Fibroblast of upper back skin (primary cell): ENCODE measurements at regions not wholly inside any gene's neighbourhood (a gene's known extent, or its start where the extent isn't known, plus 50 kb on each side); places are given as distances from the start of the nearest gene placed in this dataset.
"Not testable (repeated sequence)": the region's sequence is repeated elsewhere in the genome, so short reads cannot be mapped to it uniquely, and the experiment has no call there.

Experiments used
- DNase-seq: peaks from one replicate; pipeline ENCODE4 v3.0.0-alpha.2; 2013

DNA sequence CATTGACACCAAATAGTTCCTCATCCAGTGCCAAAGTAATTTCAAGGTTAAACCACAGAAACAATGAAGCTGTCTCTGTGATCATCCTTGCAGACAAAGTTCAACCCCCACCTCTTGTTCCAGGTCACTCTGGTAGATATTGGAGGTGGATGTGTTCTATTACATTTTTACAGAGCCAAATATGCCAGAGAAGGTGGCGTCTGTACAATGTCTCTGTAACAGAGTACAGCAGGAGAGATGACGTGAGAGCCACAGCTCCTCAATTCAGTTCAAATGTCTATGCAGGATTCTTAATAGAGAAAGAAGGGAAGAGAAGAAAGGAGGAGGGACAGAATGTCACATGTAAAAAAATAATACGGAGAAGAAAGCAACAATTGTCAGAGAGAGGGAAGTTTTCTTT, 268.3 kb upstream of the OR4E1 start:
- no peak for DNase-seq

DNA sequence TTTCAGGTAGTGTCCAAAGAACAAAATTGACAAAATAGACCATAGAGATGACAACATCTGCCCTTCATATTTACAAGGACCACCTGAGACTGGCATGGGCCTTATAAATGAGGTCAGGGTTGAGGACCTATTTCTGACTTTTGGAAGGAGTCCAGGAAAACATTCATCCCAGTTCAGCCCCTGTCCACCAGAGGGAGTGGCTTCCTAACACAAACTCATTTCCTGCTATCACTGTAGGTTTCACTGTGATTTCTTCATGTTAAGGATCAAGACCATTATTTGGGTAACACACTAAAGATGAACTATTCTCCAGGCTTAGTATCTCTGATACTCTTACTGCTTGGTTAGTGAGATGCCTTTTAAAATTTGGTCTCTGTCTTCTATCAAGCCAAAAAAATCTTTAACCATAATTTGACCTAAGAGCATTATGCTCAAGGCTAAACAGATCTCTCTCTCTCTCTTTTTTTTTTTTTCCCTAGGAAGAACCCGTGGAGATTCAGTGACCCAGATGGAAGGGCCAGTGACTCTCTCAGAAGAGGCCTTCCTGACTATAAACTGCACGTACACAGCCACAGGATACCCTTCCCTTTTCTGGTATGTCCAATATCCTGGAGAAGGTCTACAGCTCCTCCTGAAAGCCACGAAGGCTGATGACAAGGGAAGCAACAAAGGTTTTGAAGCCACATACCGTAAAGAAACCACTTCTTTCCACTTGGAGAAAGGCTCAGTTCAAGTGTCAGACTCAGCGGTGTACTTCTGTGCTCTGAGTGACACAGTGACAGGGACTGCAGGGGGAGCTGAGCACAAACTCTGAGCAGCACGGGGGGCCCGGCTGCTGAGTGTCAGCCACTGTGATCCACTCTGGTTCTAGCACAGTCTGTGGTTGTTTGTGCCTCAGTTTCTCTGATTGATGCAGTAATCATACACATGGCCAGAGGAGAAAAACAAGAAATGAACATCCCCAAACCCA, 267.6 kb upstream of the OR4E1 start:
- DNase-seq = peak; percentile 1

DNA sequence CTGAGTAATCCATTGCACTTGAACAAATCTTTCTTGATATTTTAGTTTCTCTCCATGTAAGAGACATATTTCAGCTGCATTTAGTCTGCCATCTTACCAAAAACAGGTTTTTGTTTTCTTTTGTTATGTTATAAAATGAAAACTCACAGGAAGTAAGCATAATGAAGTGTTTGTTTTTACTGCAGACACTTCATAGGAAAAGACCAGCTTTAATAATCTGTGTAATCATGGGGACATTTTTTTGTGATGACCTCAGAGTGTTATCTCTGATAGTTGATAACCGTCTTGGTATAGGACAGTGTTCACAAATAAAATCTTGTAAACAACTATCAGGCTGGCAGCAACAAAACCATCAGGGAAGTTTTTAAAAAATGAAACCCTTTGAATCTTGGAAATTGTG, 266.2 kb upstream of the OR4E1 start:
- no peak for DNase-seq

DNA sequence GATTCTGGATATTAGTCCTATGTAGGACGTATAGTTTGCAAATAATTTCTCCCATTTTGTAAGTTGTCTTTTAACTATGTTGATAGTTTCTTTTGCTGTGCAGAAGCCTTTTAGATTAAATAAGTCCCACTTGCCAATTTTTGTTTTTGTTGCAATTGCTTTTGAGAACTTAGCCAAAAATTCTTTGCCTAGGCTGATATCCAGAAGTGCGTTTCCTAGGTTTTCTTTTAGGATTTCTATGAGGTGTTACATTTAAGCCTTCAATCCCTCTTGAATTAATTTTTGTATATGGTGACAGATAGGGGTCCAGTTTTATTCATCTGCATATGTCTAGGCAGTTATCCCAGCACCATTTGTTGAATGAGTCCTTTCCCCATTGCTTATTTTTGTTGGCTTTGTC, 264.4 kb upstream of the OR4E1 start:
- no peak for DNase-seq

DNA sequence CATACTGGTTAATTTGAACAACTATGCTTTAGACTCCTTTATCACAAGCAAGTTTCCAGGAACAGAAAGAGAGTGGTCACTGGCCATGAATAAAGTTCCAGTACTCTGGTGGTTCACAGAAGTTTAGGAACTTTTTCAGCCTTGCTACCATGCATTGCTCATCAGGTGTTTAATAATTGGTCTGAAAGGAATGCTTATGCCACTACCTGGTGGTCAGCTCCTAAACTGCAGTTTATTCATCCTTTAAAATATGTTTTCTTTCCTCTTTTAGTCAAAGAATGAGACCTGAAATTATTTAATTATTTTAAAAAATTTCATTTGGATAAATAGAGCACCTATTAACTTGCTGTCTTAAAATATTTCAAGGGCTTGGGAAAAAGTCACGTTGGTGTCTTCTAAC, 260.1 kb upstream of the OR4E1 start:
- no peak for DNase-seq

DNA sequence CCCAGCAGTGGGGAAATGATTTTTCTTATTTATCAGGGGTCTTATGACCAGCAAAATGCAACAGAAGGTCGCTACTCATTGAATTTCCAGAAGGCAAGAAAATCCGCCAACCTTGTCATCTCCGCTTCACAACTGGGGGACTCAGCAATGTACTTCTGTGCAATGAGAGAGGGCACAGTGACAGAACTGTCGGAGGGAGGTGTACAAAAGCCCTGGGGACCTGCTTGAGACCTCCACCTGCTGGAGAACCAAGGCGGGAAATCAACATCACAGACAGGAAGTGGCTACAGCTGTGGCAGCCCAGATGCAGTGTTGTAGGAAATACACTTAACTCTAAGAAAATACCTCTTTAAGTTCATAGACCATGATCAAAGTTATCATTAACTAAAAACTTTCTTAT, 250.9 kb upstream of the OR4E1 start:
- DNase-seq = no peak

DNA sequence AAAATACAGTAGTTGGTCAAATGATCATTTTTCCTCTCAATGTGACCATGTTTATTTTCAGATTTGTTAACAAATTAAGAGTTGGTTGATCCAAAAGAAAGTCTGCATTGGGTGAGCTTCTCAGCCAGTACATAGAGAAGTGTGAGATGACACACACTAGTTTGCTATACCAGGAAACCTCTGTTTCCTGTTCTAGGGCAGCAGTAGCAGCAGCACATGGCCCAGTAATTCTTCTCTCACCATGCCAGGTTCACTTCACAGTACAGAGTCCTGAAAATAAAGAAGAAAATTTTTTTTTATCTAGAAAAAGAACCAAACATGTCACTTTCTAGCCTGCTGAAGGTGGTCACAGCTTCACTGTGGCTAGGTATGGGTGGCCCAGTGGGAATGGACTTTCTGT, 250.2 kb upstream of the OR4E1 start:
- DNase-seq = no peak

DNA sequence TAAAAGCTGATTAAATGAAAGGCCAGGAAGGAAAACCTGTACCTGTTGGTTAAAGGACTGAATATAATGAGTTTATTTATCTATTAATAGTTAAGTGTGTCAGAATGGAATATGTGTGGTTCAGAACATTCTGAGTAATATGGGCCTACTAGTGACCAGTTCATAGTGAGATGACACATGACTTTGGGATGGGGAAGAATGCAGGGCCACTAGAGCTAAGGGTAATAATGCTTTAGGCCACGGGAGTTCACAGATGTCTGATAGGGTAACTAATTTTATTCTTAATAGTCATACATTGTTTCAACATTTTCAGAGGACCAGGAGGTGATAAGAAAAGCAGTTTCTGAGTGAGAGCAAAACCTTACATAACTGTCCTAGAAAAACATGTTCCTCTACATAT, 247.8 kb upstream of the OR4E1 start:
- no peak for DNase-seq

DNA sequence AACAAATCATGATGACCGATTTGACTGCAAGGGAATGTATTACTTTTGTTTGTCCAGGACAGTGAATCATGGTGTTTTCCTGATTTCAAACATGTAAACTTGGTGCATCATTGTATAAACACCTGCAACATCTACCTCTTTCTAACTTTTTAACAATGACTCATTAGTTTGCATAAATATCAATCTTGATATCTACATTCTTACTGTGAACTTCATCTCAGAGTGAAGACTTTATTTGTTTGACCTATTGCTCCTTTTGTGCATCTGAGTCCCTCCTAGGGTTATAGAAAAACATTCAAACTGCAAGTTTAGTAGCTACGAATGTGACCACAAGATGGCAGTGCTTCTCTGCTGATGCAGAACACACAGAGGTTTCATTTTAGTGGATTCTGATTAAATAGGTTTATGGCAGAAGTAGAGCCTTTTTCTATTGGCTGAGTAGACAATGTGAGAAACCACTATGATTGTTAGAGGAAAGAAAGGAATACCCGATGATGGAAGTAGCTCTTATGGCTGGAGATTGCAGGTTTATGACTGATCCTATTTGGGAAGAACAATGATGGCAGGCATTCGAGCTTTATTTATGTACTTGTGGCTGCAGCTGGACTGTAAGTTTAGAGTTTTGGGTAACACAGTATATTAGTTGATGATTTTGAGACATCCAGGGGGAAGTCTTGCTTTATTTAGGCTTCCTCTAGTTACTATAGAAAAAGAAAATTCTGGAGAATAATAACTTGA, 244.2 kb upstream of the OR4E1 start:
- DNase-seq = peak; percentile 25

DNA sequence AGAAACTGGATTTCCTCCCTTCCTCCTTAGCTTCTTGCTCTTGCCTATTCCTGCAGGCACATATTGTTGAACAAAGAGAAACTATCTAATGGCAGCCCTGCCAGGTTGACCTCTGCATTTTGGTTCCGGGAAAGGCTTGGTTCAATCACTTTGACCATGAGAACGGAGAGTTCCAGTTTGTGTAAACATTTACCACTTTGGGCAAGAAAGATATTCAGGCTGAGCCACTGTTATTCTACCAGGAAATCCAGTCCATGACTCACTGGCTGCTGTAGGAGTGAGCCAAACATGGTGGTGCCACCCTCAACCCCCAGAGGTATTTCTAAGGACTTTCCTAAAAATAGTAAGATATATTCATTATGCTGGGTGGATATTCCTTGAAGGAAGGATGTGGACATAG, 242.2 kb upstream of the OR4E1 start:
- no peak for DNase-seq

DNA sequence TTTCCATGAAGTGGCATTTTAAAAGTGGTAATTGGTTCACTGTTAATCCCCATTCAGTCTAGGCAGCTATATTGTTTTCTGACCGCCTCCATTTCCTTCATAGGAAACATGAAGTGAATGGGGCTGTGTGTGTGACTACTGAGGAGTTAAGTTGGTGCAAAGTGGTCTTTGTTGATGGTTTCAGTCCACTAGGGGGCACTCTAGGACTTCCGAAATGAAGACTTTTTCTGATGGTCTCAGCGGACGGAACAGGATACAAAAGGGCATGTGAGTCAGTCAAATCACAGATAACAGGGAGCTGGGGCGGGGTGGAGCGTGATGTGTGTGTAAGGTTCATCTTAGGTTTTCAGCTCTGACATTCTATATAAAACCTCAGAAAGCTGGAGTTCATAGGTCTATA, 240.1 kb upstream of the OR4E1 start:
- peak; percentile 36 for DNase-seq

DNA sequence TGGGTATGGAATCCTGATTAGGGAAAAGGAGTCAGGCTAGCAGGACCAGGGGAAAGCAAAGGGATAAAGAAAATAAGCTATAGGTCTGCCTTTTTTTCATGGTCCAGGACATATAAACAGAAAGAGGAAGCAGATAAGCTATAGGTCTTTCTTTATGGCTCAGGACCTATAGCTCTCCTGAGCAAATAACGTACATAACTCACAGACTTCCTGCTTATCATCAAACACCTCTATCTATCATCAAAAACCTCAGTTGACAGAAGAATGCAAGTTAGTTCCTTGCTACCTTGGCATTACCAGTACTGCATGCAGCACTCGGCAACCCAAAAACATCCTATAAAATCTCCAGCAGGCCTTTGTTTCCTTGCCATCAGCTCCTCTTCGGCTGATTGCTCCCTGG, 238.7 kb upstream of the OR4E1 start:
- no peak for DNase-seq

DNA sequence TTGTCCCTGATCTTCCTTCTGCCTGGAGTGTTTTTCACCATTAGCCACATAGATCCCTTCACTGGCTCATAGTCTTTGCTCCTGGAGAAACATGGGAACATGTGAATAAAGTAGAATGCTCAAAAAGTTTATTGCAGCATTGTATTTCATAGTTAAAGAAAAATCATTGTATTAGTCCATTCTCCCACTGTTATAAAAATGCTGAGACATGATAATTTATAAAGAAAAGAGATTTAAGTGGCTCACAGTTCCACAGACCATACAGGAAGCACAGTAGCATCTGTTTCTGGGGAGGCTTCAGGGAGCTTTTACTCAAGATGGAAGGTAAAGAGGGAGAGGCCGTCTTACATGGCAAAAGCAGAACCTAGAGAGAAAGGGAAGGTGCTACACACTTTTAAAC, 238.3 kb upstream of the OR4E1 start:
- no peak for DNase-seq

DNA sequence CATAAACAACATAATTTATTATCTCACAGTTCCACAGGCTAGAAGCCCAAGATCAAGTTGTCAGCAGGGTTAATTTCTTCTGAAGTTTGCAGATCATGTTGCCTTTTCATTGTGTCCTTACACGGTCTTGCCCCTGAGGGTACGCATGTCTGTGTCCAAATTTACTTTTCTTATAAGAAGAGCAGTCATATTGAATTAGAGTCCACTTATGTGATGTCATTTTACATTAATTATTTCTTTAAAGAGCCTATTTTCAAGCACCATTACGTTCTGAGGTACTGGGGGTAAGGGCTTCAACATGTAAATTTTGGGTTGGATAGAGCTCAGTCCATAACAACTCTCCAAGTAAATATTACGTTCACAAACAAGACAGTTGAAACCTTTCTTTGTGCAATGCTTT, 236.6 kb upstream of the OR4E1 start:
- no peak for DNase-seq

DNA sequence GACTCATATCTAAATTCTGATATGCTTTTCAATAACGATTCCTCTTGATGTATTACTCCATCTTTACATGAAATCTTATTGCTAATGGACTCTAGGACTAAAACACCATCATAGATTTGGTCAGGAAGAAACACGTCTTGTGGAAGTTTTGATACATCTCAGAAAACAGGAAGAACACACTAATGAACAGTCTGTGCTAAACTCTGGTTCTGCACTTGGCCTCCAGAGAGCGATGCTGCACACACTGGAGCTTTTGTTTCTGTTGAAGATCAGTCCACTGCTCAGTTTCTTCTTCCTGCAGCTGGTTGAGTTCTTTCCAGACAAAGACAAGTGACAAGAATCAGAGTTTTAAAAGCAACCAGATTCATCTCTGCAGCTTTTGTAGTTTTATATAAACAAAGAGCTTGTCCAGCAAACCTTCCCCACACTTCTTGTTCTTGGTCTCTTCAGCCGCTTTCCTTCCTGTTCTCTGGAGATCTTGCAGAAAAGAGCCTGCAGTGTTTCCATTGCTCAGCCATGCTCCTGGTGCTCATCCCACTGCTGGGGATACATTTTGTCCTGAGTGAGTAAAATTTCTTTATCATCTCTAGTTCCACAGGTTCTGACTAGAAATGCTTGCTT, 229.1 kb upstream of the OR4E1 start:
- no peak for DNase-seq

DNA sequence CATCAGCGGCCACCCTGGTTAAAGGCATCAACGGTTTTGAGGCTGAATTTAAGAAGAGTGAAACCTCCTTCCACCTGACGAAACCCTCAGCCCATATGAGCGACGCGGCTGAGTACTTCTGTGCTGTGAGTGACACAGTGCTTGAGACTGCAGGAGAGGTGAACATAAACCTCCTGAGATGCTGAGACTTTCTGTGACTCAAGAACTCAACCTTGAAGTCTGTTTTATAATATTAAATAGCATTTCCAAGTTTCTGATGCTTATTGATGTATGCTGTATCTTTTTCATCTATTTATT, 221.2 kb upstream of the OR4E1 start:
- DNase-seq = not testable (repeated sequence)

DNA sequence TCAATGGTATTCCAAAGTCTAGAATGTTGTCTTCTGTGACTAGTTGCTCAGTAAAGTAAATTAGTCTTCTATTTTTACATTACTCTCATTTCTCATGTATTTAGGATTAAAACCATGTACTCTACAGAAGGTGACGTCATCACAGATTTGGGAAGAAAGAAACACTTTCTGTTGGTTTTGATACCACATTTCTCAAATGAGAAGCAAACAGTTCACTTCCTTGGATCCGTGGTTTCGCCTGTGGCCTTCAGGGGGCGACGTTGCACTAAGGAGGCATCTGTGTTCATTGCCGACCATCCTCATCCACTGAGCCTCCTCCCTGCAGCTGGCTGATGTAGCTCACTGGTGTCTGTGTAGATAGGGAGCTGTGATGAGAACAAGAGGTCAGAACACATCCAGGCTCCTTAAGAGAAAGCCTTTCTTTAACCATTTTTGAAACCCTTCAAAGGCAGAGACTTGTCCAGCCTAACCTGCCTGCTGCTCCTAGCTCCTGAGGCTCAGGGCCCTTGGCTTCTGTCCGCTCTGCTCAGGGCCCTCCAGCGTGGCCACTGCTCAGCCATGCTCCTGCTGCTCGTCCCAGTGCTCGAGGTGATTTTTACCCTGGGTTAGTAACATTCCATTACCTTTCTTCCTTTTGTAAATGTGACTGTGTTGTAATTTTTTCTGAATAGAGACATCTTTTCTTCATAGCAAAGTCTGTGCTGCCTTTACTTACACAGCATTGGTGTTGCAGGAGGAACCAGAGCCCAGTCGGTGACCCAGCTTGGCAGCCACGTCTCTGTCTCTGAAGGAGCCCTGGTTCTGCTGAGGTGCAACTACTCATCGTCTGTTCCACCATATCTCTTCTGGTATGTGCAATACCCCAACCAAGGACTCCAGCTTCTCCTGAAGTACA, 220.6 kb upstream of the OR4E1 start:
- no peak for DNase-seq

DNA sequence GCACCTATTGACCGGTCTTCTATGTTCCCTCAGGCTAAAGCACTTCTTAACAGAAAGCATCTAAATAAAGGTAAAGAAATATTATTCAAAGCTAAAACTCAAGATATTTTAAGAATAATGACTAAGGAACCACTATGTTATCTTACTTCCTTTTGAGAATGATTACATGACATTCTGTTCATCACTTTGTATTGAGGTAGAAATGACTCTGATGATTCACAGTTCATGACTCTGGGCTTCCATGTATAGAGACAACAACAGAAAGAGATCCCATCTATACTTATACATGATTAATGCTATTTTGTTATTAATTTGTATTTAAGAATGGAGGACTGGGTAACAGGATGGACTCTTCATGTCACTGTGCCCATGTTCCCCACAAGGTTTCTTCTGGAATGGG, 218.3 kb upstream of the OR4E1 start:
- DNase-seq = no peak

DNA sequence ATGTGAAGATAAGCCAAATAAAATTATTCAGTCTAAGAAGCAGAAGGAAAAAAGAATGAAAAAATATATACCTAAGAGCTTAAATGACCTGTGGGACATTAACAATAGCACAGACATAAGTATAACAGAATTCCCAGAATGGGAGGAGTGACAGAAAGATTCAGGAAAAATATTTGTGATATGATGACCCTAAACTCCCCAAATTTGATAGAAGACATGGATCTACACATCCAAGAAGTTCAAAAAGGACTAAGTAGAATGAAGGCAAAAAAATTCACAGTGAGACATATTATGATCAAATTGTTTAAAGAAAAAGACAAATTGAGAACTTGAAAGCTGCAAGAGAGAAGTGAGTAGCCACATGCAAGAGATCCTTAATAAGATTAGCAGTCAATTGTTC, 211.4 kb upstream of the OR4E1 start:
- no peak for DNase-seq

DNA sequence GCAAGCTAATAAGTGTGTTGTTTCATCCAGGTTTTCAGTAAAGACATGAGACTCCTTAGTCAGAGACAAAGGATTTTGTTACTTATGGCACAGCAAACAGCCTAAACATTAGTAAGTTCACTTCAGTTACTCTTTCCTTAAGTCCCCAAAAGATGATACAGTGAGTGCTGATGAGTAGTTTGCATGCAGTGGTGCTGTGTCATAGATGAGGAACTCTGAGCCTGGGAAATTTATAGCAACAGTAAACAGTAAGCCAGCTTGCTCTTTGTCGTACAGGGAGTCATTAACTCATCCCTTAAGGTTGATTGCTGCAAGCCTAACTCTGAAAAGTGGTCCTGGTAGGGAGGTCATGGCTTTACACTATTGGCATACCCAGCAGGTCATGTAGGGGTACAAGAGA, 208.6 kb upstream of the OR4E1 start:
- DNase-seq = no peak

DNA sequence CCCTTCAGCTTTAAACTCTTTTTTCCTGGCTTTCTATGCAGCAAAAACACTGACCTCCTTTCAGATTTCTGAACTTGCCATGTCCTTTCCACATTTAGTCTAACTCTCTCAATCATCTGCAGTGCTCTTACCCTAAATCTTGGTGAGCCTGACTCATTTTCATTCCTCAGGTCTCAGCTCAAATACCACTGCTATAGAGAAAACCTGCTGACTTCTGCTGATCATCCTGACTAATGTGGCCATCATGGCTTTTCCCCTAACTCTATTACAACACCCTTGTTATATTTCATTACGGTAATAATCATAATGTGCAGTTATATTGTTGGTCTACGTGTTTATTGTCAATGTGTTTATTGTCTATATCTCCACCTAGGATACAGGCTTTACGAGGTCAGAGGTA, 207.3 kb upstream of the OR4E1 start:
- DNase-seq = no peak

DNA sequence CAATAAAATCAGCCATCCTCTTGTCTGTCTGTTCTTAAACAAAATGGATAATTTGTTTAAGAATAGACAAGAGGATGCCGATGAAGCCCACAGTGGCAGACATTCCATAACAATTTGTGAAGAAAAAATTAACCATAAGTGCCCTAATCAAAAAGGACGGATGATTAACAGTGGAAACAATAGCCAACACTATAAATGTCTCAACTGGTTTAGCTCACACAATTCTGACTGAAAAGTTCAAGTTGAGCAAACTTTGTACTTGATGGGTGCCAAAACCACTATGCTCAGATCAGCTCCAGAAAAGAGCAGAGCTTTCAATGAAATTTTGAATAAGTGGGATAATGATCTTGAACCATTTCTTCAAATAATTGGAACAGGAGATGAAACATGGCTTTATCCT, 202.2 kb upstream of the OR4E1 start:
- DNase-seq = no peak

DNA sequence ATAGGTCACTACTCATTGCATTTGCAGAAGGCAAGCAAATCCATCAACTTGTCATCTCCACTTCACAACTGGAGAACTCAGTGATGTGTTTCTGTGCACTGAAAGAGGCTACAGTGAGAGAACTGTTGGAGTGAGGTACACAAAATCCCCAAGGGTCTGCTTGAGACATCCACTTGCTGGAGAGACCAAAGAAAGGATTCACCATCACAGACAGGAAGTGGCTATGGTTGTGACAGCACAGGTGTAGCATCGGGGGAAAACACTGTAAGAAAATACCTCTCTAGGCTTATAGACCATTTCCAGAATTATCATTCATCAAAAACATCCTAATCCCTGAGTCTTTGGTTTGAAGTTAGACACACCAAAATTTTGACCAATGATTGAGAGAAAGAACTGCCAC, 201.3 kb upstream of the OR4E1 start:
- no peak for DNase-seq
